ENCODE measurements at regions not wholly inside any gene's neighbourhood (a gene's known extent, or its start where the extent isn't known, plus 50 kb on each side); places are given as distances from the start of the nearest gene placed in this dataset.

DNA sequence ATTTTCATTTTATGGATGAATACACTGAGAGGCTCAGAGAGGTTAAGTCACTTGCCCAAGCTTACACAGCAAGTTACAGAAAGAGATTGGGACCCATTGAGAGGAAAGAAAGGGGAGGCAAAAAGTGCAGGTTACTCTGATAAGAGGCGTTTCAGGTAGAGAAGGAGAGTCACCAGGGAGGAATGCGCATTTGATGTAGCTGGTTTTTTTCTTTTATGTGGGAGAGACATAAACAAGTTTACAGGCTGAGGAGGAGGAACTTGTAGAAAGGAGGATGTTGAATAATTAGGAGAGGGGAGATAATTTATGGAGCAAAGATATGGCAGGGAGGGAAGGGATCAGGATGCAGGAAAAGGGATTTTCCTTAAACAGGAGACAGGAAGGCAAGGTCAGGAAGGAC lies 297.0 kb downstream of the PCNX1 start:
- no peak for TF ChIP-seq EP300 (IDR thresholded peaks at IDR 0.05)
- no peak for TF ChIP-seq POLR2AphosphoS5 (IDR thresholded peaks at IDR 0.05)
- TF ChIP-seq, protein P1, sequence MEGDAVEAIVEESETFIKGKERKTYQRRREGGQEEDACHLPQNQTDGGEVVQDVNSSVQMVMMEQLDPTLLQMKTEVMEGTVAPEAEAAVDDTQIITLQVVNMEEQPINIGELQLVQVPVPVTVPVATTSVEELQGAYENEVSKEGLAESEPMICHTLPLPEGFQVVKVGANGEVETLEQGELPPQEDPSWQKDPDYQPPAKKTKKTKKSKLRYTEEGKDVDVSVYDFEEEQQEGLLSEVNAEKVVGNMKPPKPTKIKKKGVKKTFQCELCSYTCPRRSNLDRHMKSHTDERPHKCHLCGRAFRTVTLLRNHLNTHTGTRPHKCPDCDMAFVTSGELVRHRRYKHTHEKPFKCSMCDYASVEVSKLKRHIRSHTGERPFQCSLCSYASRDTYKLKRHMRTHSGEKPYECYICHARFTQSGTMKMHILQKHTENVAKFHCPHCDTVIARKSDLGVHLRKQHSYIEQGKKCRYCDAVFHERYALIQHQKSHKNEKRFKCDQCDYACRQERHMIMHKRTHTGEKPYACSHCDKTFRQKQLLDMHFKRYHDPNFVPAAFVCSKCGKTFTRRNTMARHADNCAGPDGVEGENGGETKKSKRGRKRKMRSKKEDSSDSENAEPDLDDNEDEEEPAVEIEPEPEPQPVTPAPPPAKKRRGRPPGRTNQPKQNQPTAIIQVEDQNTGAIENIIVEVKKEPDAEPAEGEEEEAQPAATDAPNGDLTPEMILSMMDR (IDR thresholded peaks at IDR 0.05): no peak
- TF ChIP-seq POLR2A (IDR thresholded peaks at IDR 0.05; ENCODE audit: low read depth): no peak

Measured in esophagus muscularis mucosa (tissue), 4 donors.